Epithelial cell of proximal tubule (primary cell): ENCODE measurements at regions not wholly inside any gene's neighbourhood (a gene's known extent, or its start where the extent isn't known, plus 50 kb on each side); places are given as distances from the start of the nearest gene placed in this dataset.

Source experiments
- DNase-seq: peaks from one replicate; pipeline ENCODE4 v3.0.0-alpha.2; 2011; ENCODE audit warnings: low read depth
- H3K4me3 ChIP-seq: 2 replicates; pipeline ENCODE4 v1.5.1; 2011; ENCODE audit warnings: low read depth, mild to moderate bottlenecking, low read length
- TF ChIP-seq, protein P1 (sequence below): conservative IDR thresholded peaks from 2 replicates; pipeline ENCODE4 v1.5.1; 2012; ENCODE audit warnings: low read depth, mild to moderate bottlenecking, low read length

- TF ChIP-seq, protein P1, sequence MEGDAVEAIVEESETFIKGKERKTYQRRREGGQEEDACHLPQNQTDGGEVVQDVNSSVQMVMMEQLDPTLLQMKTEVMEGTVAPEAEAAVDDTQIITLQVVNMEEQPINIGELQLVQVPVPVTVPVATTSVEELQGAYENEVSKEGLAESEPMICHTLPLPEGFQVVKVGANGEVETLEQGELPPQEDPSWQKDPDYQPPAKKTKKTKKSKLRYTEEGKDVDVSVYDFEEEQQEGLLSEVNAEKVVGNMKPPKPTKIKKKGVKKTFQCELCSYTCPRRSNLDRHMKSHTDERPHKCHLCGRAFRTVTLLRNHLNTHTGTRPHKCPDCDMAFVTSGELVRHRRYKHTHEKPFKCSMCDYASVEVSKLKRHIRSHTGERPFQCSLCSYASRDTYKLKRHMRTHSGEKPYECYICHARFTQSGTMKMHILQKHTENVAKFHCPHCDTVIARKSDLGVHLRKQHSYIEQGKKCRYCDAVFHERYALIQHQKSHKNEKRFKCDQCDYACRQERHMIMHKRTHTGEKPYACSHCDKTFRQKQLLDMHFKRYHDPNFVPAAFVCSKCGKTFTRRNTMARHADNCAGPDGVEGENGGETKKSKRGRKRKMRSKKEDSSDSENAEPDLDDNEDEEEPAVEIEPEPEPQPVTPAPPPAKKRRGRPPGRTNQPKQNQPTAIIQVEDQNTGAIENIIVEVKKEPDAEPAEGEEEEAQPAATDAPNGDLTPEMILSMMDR: no peak
- no peak for DNase-seq
Observed at GRCh38 chr13:33577007-33577406, 240.9 kb upstream of the RFC3 start.

DNA sequence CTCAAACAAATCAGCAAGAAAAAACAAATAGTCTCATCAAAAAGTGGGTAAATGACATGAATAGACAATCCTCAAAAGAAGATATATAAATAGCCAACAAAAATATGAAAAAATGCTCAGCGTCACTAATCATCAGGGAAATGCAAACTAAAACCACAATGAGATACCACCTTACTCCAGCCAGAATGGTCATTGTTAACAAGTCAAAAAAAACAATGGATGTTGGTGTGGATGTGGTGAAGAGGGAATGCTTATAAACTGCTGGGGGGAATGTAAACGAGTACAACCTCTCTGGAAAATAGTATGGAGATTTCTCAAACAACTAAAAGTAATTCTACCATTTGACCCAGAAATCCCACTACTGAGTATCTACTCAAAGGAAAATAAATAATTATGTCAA is 239.2 kb upstream of the RFC3 start:
- TF ChIP-seq, protein P1: no peak
- no peak overlapping the region for H3K4me3 ChIP-seq
- no peak for DNase-seq

More at GRCh38 chr13:33577007-33577406, 240.9 kb upstream of the RFC3 start:
- no peak overlapping the region for H3K4me3 ChIP-seq

DNA sequence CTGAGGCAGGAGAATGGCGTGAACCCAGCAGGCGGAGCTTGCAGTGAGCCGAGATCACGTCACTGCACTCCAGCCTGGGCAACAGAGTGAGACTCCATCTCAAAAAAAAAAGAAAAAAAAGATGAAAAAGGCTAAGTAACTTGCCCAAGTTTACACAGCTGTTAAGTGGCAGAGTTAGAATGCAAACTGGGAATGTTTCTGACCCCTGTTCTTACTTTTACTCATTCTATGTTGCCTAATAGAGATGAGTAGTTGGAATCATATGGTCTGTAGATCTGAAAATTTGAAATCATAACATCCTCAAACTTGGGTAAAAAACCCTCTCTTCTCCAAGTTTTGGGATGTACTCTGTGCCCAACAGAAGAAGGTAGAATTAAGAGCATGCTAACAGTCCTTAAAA is 235.8 kb upstream of the RFC3 start:
- TF ChIP-seq, protein P1: no peak
- H3K4me3 ChIP-seq: no peak overlapping the region
- DNase-seq: no peak

GRCh38 chr13:33583398-33583797 is 234.6 kb upstream of the RFC3 start:
- DNase-seq: no peak
- TF ChIP-seq, protein P1: no peak
- H3K4me3 ChIP-seq: no peak overlapping the region

DNA sequence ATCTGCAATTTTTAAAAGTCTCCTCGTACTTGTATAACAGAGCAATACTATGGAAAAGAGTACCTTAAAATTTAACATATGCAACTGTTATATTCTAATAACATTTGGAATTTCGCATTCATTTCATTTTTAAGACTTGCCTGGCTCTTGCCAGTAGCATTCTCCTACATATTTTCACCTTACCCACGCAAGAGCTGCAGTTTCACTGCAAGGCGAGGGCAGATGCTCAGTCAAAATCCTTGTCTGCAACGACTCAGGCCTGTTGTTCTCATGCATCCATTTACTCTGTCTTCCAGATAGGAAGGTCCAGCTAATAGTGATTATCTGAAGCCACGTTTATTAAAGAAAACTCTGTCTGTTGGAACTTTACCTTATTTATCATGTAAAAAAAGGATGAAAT is 227.0 kb upstream of the RFC3 start:
- TF ChIP-seq, protein P1: no peak
- H3K4me3 ChIP-seq: no peak overlapping the region
- no peak for DNase-seq

DNA sequence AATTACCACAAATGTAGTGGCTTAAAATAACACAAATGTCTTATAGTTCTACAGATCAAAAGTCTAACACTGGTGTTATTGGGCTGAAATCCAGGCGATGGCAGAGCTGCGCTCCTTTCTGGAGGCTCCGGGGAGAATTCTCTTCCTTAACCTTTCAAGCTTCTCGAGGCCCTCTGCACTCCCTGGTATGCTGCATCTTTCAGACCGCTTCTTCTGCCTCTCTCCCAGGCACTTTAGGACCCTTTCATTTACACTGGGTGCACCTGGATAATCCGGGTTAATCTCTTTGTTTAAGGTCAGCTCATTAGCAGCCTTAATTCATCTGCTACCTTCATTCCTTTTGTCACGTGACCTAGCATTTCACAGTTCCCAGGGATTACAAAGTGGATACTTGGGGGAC is 211.3 kb upstream of the RFC3 start:
- TF ChIP-seq, protein P1: peak; percentile 24
- no peak for DNase-seq
- H3K4me3 ChIP-seq: no peak overlapping the region

- H3K4me3 ChIP-seq: peak overlapping the region; percentile 46
- TF ChIP-seq, protein P1: no peak
- DNase-seq: no peak
Observed at GRCh38 chr13:33610438-33611120, 207.4 kb upstream of the RFC3 start.
